ENCODE measurements at regions not wholly inside any gene's neighbourhood (a gene's known extent, or its start where the extent isn't known, plus 50 kb on each side); places are given as distances from the start of the nearest gene placed in this dataset.

- H3K4me1 ChIP-seq (ENCODE audit: control insufficient read depth, insufficient read depth, low read length) = no peaks in the 10 kb centered on the region
- no peak overlapping the region for H3K4me3 ChIP-seq (ENCODE audit: low read depth, low read length)
- no peaks in the 10 kb centered on the region for H3K36me3 ChIP-seq (ENCODE audit: control insufficient read depth, insufficient read depth, low read length)
- H3K27me3 ChIP-seq (ENCODE audit: control insufficient read depth, insufficient read depth, low read length) = no peaks in the 10 kb centered on the region
- H3K9ac ChIP-seq (ENCODE audit: low read depth, low read length) = no peak overlapping the region
- no peaks in the 10 kb centered on the region for H3K9me3 ChIP-seq (ENCODE audit: control insufficient read depth, insufficient read depth, low read length)
Observed at GRCh38 chr2:7272210-7272609, 355.0 kb downstream of the RNF144A start.

- Histone ChIP-seq H3K36me3 (ENCODE audit: control insufficient read depth, insufficient read depth, low read length) (no peaks in the 10 kb centered on the region), H3K9ac (ENCODE audit: low read depth, low read length) (no peak overlapping the region), H3K4me3 (ENCODE audit: low read depth, low read length) (no peak overlapping the region), H3K27me3 (ENCODE audit: control insufficient read depth, insufficient read depth, low read length) (no peaks in the 10 kb centered on the region), H3K4me1 (ENCODE audit: control insufficient read depth, insufficient read depth, low read length) (no peaks in the 10 kb centered on the region), H3K9me3 (ENCODE audit: control insufficient read depth, insufficient read depth, low read length) (no peaks in the 10 kb centered on the region)
Observed at GRCh38 chr2:7278984-7279383, 361.8 kb downstream of the RNF144A start.

GRCh38 chr2:7279421-7279949 lies 362.3 kb downstream of the RNF144A start:
- Histone ChIP-seq H3K4me1 (ENCODE audit: control insufficient read depth, insufficient read depth, low read length) (no peaks in the 10 kb centered on the region), H3K9me3 (ENCODE audit: control insufficient read depth, insufficient read depth, low read length) (no peaks in the 10 kb centered on the region), H3K4me3 (ENCODE audit: low read depth, low read length) (no peak overlapping the region), H3K36me3 (ENCODE audit: control insufficient read depth, insufficient read depth, low read length) (no peaks in the 10 kb centered on the region), H3K9ac (ENCODE audit: low read depth, low read length) (no peak overlapping the region), H3K27me3 (ENCODE audit: control insufficient read depth, insufficient read depth, low read length) (no peaks in the 10 kb centered on the region)

- Histone ChIP-seq H3K4me3 (ENCODE audit: low read depth, low read length) (no peak overlapping the region), H3K36me3 (ENCODE audit: control insufficient read depth, insufficient read depth, low read length) (no peaks in the 10 kb centered on the region), H3K9ac (ENCODE audit: low read depth, low read length) (no peak overlapping the region), H3K27me3 (ENCODE audit: control insufficient read depth, insufficient read depth, low read length) (no peaks in the 10 kb centered on the region), H3K9me3 (ENCODE audit: control insufficient read depth, insufficient read depth, low read length) (no peaks in the 10 kb centered on the region), H3K4me1 (ENCODE audit: control insufficient read depth, insufficient read depth, low read length) (no peaks in the 10 kb centered on the region)
Observed at GRCh38 chr2:7280790-7281189, 363.6 kb downstream of the RNF144A start.

GRCh38 chr2:7281231-7282201 lies 364.3 kb downstream of the RNF144A start:
- Histone ChIP-seq H3K36me3 (ENCODE audit: control insufficient read depth, insufficient read depth, low read length) (no peaks in the 10 kb centered on the region), H3K9ac (ENCODE audit: low read depth, low read length) (no peak overlapping the region), H3K4me3 (ENCODE audit: low read depth, low read length) (no peak overlapping the region), H3K27me3 (ENCODE audit: control insufficient read depth, insufficient read depth, low read length) (no peaks in the 10 kb centered on the region), H3K4me1 (ENCODE audit: control insufficient read depth, insufficient read depth, low read length) (no peaks in the 10 kb centered on the region), H3K9me3 (ENCODE audit: control insufficient read depth, insufficient read depth, low read length) (no peaks in the 10 kb centered on the region)

GRCh38 chr2:7286120-7286519 lies 368.9 kb downstream of the RNF144A start:
- Histone ChIP-seq H3K9ac (ENCODE audit: low read depth, low read length) (no peak overlapping the region), H3K27me3 (ENCODE audit: control insufficient read depth, insufficient read depth, low read length) (no peaks in the 10 kb centered on the region), H3K36me3 (ENCODE audit: control insufficient read depth, insufficient read depth, low read length) (no peaks in the 10 kb centered on the region), H3K4me1 (ENCODE audit: control insufficient read depth, insufficient read depth, low read length) (peaks cover 2% of the 10 kb centered on the region), H3K9me3 (ENCODE audit: control insufficient read depth, insufficient read depth, low read length) (no peaks in the 10 kb centered on the region), H3K4me3 (ENCODE audit: low read depth, low read length) (no peak overlapping the region)

- Histone ChIP-seq H3K4me1 (ENCODE audit: control insufficient read depth, insufficient read depth, low read length) (peaks cover 2% of the 10 kb centered on the region), H3K36me3 (ENCODE audit: control insufficient read depth, insufficient read depth, low read length) (no peaks in the 10 kb centered on the region), H3K9ac (ENCODE audit: low read depth, low read length) (no peak overlapping the region), H3K9me3 (ENCODE audit: control insufficient read depth, insufficient read depth, low read length) (no peaks in the 10 kb centered on the region), H3K27me3 (ENCODE audit: control insufficient read depth, insufficient read depth, low read length) (no peaks in the 10 kb centered on the region), H3K4me3 (ENCODE audit: low read depth, low read length) (no peak overlapping the region)
Observed at GRCh38 chr2:7288484-7288883, 371.3 kb downstream of the RNF144A start.

- Histone ChIP-seq H3K9me3 (ENCODE audit: control insufficient read depth, insufficient read depth, low read length) (no peaks in the 10 kb centered on the region), H3K9ac (ENCODE audit: low read depth, low read length) (no peak overlapping the region), H3K36me3 (ENCODE audit: control insufficient read depth, insufficient read depth, low read length) (no peaks in the 10 kb centered on the region), H3K4me1 (ENCODE audit: control insufficient read depth, insufficient read depth, low read length) (peaks cover 2% of the 10 kb centered on the region), H3K4me3 (ENCODE audit: low read depth, low read length) (no peak overlapping the region), H3K27me3 (ENCODE audit: control insufficient read depth, insufficient read depth, low read length) (no peaks in the 10 kb centered on the region)
Observed at GRCh38 chr2:7289697-7290096, 372.5 kb downstream of the RNF144A start.

GRCh38 chr2:7292154-7292691 lies 375.0 kb downstream of the RNF144A start:
- Histone ChIP-seq H3K4me3 (ENCODE audit: low read depth, low read length) (no peak overlapping the region), H3K27me3 (ENCODE audit: control insufficient read depth, insufficient read depth, low read length) (no peaks in the 10 kb centered on the region), H3K9ac (ENCODE audit: low read depth, low read length) (no peak overlapping the region), H3K9me3 (ENCODE audit: control insufficient read depth, insufficient read depth, low read length) (no peaks in the 10 kb centered on the region), H3K4me1 (ENCODE audit: control insufficient read depth, insufficient read depth, low read length) (peaks cover 2% of the 10 kb centered on the region), H3K36me3 (ENCODE audit: control insufficient read depth, insufficient read depth, low read length) (no peaks in the 10 kb centered on the region)

GRCh38 chr2:7309582-7309981 lies 392.4 kb downstream of the RNF144A start:
- Histone ChIP-seq H3K9ac (ENCODE audit: low read depth, low read length) (no peak overlapping the region), H3K36me3 (ENCODE audit: control insufficient read depth, insufficient read depth, low read length) (no peaks in the 10 kb centered on the region), H3K4me1 (ENCODE audit: control insufficient read depth, insufficient read depth, low read length) (no peaks in the 10 kb centered on the region), H3K9me3 (ENCODE audit: control insufficient read depth, insufficient read depth, low read length) (no peaks in the 10 kb centered on the region), H3K4me3 (ENCODE audit: low read depth, low read length) (no peak overlapping the region), H3K27me3 (ENCODE audit: control insufficient read depth, insufficient read depth, low read length) (no peaks in the 10 kb centered on the region)

- peaks cover 23% of the 10 kb centered on the region for H3K27me3 ChIP-seq (ENCODE audit: control insufficient read depth, insufficient read depth, low read length)
- H3K36me3 ChIP-seq (ENCODE audit: control insufficient read depth, insufficient read depth, low read length) = no peaks in the 10 kb centered on the region
- H3K4me1 ChIP-seq (ENCODE audit: control insufficient read depth, insufficient read depth, low read length) = peaks cover 9% of the 10 kb centered on the region
- H3K9ac ChIP-seq (ENCODE audit: low read depth, low read length) = no peak overlapping the region
- H3K9me3 ChIP-seq (ENCODE audit: control insufficient read depth, insufficient read depth, low read length) = no peaks in the 10 kb centered on the region
- H3K4me3 ChIP-seq (ENCODE audit: low read depth, low read length) = peak overlapping the region; percentile 7
Observed at GRCh38 chr2:7324706-7325105, 407.5 kb downstream of the RNF144A start.

- Histone ChIP-seq H3K27me3 (ENCODE audit: control insufficient read depth, insufficient read depth, low read length) (peaks cover 23% of the 10 kb centered on the region), H3K9ac (ENCODE audit: low read depth, low read length) (no peak overlapping the region), H3K4me3 (ENCODE audit: low read depth, low read length) (no peak overlapping the region), H3K9me3 (ENCODE audit: control insufficient read depth, insufficient read depth, low read length) (no peaks in the 10 kb centered on the region), H3K36me3 (ENCODE audit: control insufficient read depth, insufficient read depth, low read length) (no peaks in the 10 kb centered on the region), H3K4me1 (ENCODE audit: control insufficient read depth, insufficient read depth, low read length) (peaks cover 9% of the 10 kb centered on the region)
Observed at GRCh38 chr2:7325186-7325585, 408.0 kb downstream of the RNF144A start.
